ENCODE measurements at regions not wholly inside any gene's neighbourhood (a gene's known extent, or its start where the extent isn't known, plus 50 kb on each side); places are given as distances from the start of the nearest gene placed in this dataset.
A peak's percentile ranks its signal among the peaks of the same experiment; 100 is the strongest.

GRCh38 chr2:239499726-239500573 lies 99.1 kb upstream of the HDAC4 start:
- no peak for ATAC-seq (ENCODE audit: low read depth in 2 of 2)
- H3K27me3 Mint-ChIP-seq = peaks cover 4 to 51% (median 27%) of the 10 kb centered on the region in 3 donors

GRCh38 chr2:239498981-239499634 lies 98.3 kb upstream of the HDAC4 start:
- H3K9me3 Mint-ChIP-seq = peaks cover 4 to 9% (median 6%) of the 10 kb centered on the region in 7 donors
- peaks cover 8 to 56% (median 34%) of the 10 kb centered on the region in 3 donors for H3K27me3 Mint-ChIP-seq
- peak overlapping the region in 1 of 6 donors; percentile 12 for H3K27ac Mint-ChIP-seq
- no peak for DNase-seq
- peak overlapping the region in 1 of 8 donors; percentile 51 for H3K4me3 Mint-ChIP-seq
- H3K36me3 Mint-ChIP-seq = peaks cover 0 to 6% of the 10 kb centered on the region in 2 donors
- H3K4me1 Mint-ChIP-seq = no peaks in the 10 kb centered on the region
- ATAC-seq (ENCODE audit: low read depth in 2 of 2) = no peak

More at GRCh38 chr2:239499726-239500573, 99.1 kb upstream of the HDAC4 start:
- Mint-ChIP-seq H3K4me3 (no peak overlapping the region), H3K4me1 (no peaks in the 10 kb centered on the region), H3K9me3 (peaks cover 2 to 9% (median 6%) of the 10 kb centered on the region in 7 donors), H3K36me3 (peaks cover 0 to 6% of the 10 kb centered on the region in 2 donors), H3K27ac (no peak overlapping the region)
- no peak for DNase-seq

DNA sequence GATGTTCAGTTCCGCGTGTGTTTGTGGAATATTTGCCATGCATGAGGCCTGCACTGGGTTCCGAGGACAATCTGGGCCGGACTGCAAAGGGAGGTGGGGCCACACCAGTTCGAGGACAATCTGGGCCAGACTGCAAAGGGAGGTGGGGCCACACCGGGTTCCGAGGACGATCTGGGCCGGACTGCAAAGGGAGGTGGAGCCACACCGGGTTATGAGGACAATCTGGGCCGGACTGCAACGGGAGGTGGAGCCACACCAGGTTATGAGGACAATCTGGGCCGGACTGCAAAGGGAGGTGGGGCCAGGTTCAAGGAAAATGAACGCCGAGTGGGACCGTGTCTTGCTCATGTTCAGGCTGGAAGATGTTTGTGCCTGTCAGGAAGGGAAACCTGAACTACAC lies 97.8 kb upstream of the HDAC4 start:
- H3K27me3 Mint-ChIP-seq = peaks cover 8 to 60% (median 38%) of the 10 kb centered on the region in 3 donors
- H3K27ac Mint-ChIP-seq = peak overlapping the region in 1 of 6 donors; percentile 12
- ATAC-seq (ENCODE audit: low read depth in 2 of 2) (no peak), DNase-seq (no peak)
- peak overlapping the region in 1 of 8 donors; percentile 29 for H3K4me3 Mint-ChIP-seq
- peaks cover 0 to 6% of the 10 kb centered on the region in 2 donors for H3K36me3 Mint-ChIP-seq
- H3K9me3 Mint-ChIP-seq = peaks cover 4 to 9% (median 6%) of the 10 kb centered on the region in 7 donors
- H3K4me1 Mint-ChIP-seq = no peaks in the 10 kb centered on the region

GRCh38 chr2:239496700-239497099 lies 95.9 kb upstream of the HDAC4 start:
- H3K36me3 Mint-ChIP-seq = peaks cover 0 to 6% of the 10 kb centered on the region in 2 donors
- peak overlapping the region in 2 of 6 donors; percentile 39 to 84 for H3K27ac Mint-ChIP-seq
- peaks cover 4 to 9% (median 6%) of the 10 kb centered on the region in 7 donors for H3K9me3 Mint-ChIP-seq
- no peak overlapping the region for H3K4me3 Mint-ChIP-seq
- no peak for DNase-seq
- no peak for ATAC-seq (ENCODE audit: low read depth in 2 of 2)
- peaks cover 8 to 66% (median 34%) of the 10 kb centered on the region in 3 donors for H3K27me3 Mint-ChIP-seq
- no peaks in the 10 kb centered on the region for H3K4me1 Mint-ChIP-seq

DNA sequence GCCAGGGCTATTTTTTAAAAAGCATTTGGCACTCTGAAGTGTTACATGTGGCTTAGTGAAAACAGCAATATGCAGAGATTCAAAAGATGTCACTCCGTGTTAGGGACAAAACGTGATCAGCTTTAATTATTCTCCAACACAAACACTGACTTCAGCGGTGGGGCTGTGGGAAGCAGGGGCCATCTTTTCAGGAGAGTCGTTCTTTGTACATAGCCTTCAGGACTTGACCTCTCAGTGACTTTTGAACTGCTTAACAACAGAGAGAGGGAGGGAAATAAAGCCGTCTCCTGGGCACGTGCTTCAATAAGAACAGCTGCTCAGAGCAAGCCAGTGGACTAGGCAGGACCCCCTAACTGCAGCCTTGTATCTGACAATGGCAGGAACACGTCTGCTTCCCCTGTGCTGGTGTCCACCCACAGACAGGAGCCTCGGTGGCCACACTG lies 95.0 kb upstream of the HDAC4 start:
- Mint-ChIP-seq H3K4me3 (no peak overlapping the region), H3K4me1 (no peaks in the 10 kb centered on the region), H3K27ac (peak overlapping the region in 1 of 6 donors; percentile 84), H3K9me3 (peaks cover 4 to 9% (median 6%) of the 10 kb centered on the region in 7 donors), H3K27me3 (peaks cover 8 to 66% (median 33%) of the 10 kb centered on the region in 3 donors), H3K36me3 (peaks cover 0 to 6% of the 10 kb centered on the region in 2 donors)
- no peak for DNase-seq
- ATAC-seq (ENCODE audit: low read depth in 2 of 2) = no peak

GRCh38 chr2:239495175-239495574 lies 94.4 kb upstream of the HDAC4 start:
- Mint-ChIP-seq H3K27me3 (peaks cover 7 to 72% (median 37%) of the 10 kb centered on the region in 3 donors), H3K36me3 (peaks cover 0 to 6% of the 10 kb centered on the region in 2 donors), H3K4me3 (peak overlapping the region in 1 of 8 donors; percentile 45), H3K27ac (peak overlapping the region in 1 of 6 donors; percentile 16), H3K4me1 (no peaks in the 10 kb centered on the region), H3K9me3 (peaks cover 4 to 9% (median 6%) of the 10 kb centered on the region in 7 donors)
- ATAC-seq (ENCODE audit: low read depth in 2 of 2) = no peak
- DNase-seq = no peak

DNA sequence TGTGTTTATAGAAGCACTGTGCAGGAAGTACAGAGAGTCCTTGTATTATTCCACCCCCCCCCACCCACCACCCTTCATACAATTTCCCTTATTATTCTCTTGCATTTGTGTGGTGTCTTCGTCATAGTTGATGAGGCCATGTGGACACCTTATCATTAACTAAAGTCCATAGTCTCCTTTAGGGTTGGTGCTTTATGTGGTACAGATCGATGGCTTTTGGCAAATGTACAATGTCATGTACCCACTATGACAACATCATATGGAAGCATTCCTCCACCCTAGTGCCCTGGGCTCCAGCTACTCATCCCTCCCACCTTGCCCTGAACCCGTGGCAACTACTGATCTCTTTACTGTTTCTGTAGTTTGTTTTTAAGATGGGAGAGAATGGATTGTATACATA lies 93.8 kb upstream of the HDAC4 start:
- no peak for DNase-seq
- Mint-ChIP-seq H3K27me3 (peaks cover 3 to 72% (median 41%) of the 10 kb centered on the region in 3 donors), H3K27ac (no peak overlapping the region), H3K36me3 (peaks cover 0 to 6% of the 10 kb centered on the region in 2 donors), H3K4me3 (no peak overlapping the region), H3K9me3 (peaks cover 4 to 9% (median 6%) of the 10 kb centered on the region in 7 donors), H3K4me1 (no peaks in the 10 kb centered on the region)
- no peak for ATAC-seq (ENCODE audit: low read depth in 2 of 2)

DNA sequence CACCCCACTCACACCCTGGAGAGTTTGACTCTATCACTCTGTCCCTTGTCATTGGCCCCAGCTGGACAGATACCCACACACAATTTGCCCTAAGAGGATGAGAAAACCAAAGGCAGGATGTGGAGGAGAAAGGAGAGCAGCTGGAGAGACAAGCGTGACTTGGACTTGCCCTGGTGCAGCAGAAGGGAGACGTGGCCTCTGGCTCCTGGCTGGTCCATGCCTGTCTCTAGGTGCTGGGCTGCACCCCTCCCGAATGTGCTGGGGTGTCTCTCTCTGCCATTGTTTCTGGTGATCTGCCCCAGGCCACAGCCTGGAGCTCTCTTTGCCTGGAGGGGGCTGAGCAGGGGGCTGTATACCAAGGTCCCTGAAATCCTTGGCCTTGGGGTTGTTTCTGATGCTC lies 88.7 kb upstream of the HDAC4 start:
- H3K4me1 Mint-ChIP-seq = no peaks in the 10 kb centered on the region
- DNase-seq (no peak), ATAC-seq (ENCODE audit: low read depth in 2 of 2) (no peak)
- H3K36me3 Mint-ChIP-seq = no peaks in the 10 kb centered on the region
- peaks cover 0 to 4% (median 0%) of the 10 kb centered on the region in 7 donors for H3K9me3 Mint-ChIP-seq
- peaks cover 0 to 53% (median 52%) of the 10 kb centered on the region in 3 donors for H3K27me3 Mint-ChIP-seq
- no peak overlapping the region for H3K27ac Mint-ChIP-seq
- no peak overlapping the region for H3K4me3 Mint-ChIP-seq

- Mint-ChIP-seq H3K4me1 (no peaks in the 10 kb centered on the region), H3K27ac (no peak overlapping the region), H3K4me3 (no peak overlapping the region), H3K36me3 (no peaks in the 10 kb centered on the region), H3K9me3 (peaks cover 0 to 4% (median 0%) of the 10 kb centered on the region in 7 donors), H3K27me3 (peaks cover 0 to 53% (median 52%) of the 10 kb centered on the region in 3 donors)
- no peak for ATAC-seq (ENCODE audit: low read depth in 2 of 2)
- DNase-seq = no peak
These were observed 87.3 kb upstream of the HDAC4 start for GRCh38 chr2:239488125-239488524.

GRCh38 chr2:239487272-239487671 lies 86.5 kb upstream of the HDAC4 start:
- DNase-seq = no peak
- H3K4me1 Mint-ChIP-seq = no peaks in the 10 kb centered on the region
- no peaks in the 10 kb centered on the region for H3K36me3 Mint-ChIP-seq
- H3K9me3 Mint-ChIP-seq = peaks cover 0 to 4% (median 0%) of the 10 kb centered on the region in 7 donors
- H3K27ac Mint-ChIP-seq = no peak overlapping the region
- peaks cover 0 to 55% (median 53%) of the 10 kb centered on the region in 3 donors for H3K27me3 Mint-ChIP-seq
- no peak for ATAC-seq (ENCODE audit: low read depth in 2 of 2)
- H3K4me3 Mint-ChIP-seq = no peak overlapping the region

GRCh38 chr2:239485622-239486021 lies 84.8 kb upstream of the HDAC4 start:
- Mint-ChIP-seq H3K27ac (no peak overlapping the region), H3K36me3 (no peaks in the 10 kb centered on the region), H3K27me3 (peaks cover 0 to 59% (median 46%) of the 10 kb centered on the region in 3 donors), H3K9me3 (peaks cover 0 to 4% (median 0%) of the 10 kb centered on the region in 7 donors), H3K4me3 (no peak overlapping the region), H3K4me1 (no peaks in the 10 kb centered on the region)
- DNase-seq (no peak), ATAC-seq (ENCODE audit: low read depth in 2 of 2) (no peak)

GRCh38 chr2:239484571-239485355 lies 83.9 kb upstream of the HDAC4 start:
- DNase-seq = no peak

More at GRCh38 chr2:239484571-239485355, 83.9 kb upstream of the HDAC4 start:
- H3K4me3 Mint-ChIP-seq = peak overlapping the region in 1 of 8 donors; percentile 42
- H3K9me3 Mint-ChIP-seq = peaks cover 0 to 4% (median 0%) of the 10 kb centered on the region in 7 donors
- ATAC-seq (ENCODE audit: low read depth in 2 of 2) = no peak
- H3K4me1 Mint-ChIP-seq = no peaks in the 10 kb centered on the region
- H3K27me3 Mint-ChIP-seq = peaks cover 0 to 51% (median 38%) of the 10 kb centered on the region in 3 donors
- H3K27ac Mint-ChIP-seq = no peak overlapping the region
- H3K36me3 Mint-ChIP-seq = no peaks in the 10 kb centered on the region
